A673 (cell line): ENCODE measurements at regions not wholly inside any gene's neighbourhood (a gene's known extent, or its start where the extent isn't known, plus 50 kb on each side); places are given as distances from the start of the nearest gene placed in this dataset.

Experiments used
- BruUV-seq: library from RNA; stranded (reverse); fragments of 400-500 nt; replicated peaks from 2 replicates; lab custom pipeline; 2021; lab: Mats Ljungman, UMichigan
- CTCF ChIA-PET: fragments of 300-600 bp; sonication (Branson Sonifier 250); formaldehyde crosslinking; loops from one replicate; lab custom pipeline; 2022; ENCODE audit warnings: antibody characterized with exemption; lab: Charles Lee
- POLR2A ChIA-PET: fragments of 300-600 bp; sonication (Branson Sonifier 250); formaldehyde crosslinking; loops from one replicate; lab custom pipeline; 2022; ENCODE audit warnings: antibody characterized with exemption; ENCODE audit not compliant: low non-redundant PET; lab: Charles Lee
- DNase-seq: peaks from one replicate; pipeline ENCODE4 v3.0.0-alpha.2; 2015; ENCODE audit warnings: low spot score
- H3K27ac ChIP-seq: fragments of 200-600 bp; sonication (generic); 2 replicates; pipeline ENCODE4 v1.5.1; 2016; ENCODE audit warnings: mixed run types, low read depth, mild to moderate bottlenecking, mixed read lengths, antibody characterized with exemption, low read length; ENCODE audit not compliant: poor library complexity, severe bottlenecking
- H3K27me3 ChIP-seq: fragments of 200-600 bp; sonication (generic); replicated peaks from 2 replicates; pipeline ENCODE4 v1.6.1; 2017; ENCODE audit warnings: mixed run types, low read depth, mild to moderate bottlenecking, mixed read lengths, antibody characterized with exemption, low read length; ENCODE audit not compliant: insufficient read depth, poor library complexity
- H3K36me3 ChIP-seq: fragments of 200-600 bp; sonication (generic); 2 replicates; pipeline ENCODE4 v1.6.1; 2016; ENCODE audit warnings: mixed run types, mild to moderate bottlenecking, mixed read lengths, antibody characterized with exemption, low read length; ENCODE audit not compliant: insufficient read depth, poor library complexity, severe bottlenecking
- H3K4me1 ChIP-seq: fragments of 200-600 bp; sonication (generic); 2 replicates; pipeline ENCODE4 v1.6.1; 2017; ENCODE audit warnings: mixed run types, mild to moderate bottlenecking, mixed read lengths, antibody characterized with exemption, low read length; ENCODE audit not compliant: insufficient read depth, poor library complexity, severe bottlenecking
- H3K4me3 ChIP-seq: fragments of 200-600 bp; sonication (generic); 2 replicates; pipeline ENCODE4 v1.5.1; 2016; ENCODE audit warnings: low read depth, mixed run types, mild to moderate bottlenecking, mixed read lengths, low read length; ENCODE audit not compliant: poor library complexity, severe bottlenecking
- H3K9me3 ChIP-seq: fragments of 200-600 bp; sonication (generic); 2 replicates; pipeline ENCODE4 v1.6.1; 2016; ENCODE audit warnings: mixed run types, low read depth, mild to moderate bottlenecking, mixed read lengths, antibody characterized with exemption, low read length; ENCODE audit not compliant: poor library complexity, severe bottlenecking
- EZH2 ChIP-seq: fragments of 200-600 bp; sonication (generic); IDR thresholded peaks from 2 replicates; pipeline ENCODE4 v1.6.1; 2017; ENCODE audit warnings: borderline replicate concordance, low read depth, mild to moderate bottlenecking, mixed read lengths, antibody characterized with exemption, low read length; ENCODE audit not compliant: poor library complexity, severe bottlenecking
- intact Hi-C: fragments of 100-400 bp; cut with micrococcal nuclease; formaldehyde crosslinking; loops from one replicate; pipeline ENCODE4 v1.10.0; 2022; ENCODE audit not compliant: unreplicated experiment
- TF ChIP-seq, protein P1 (sequence below): fragments of 300-800, 200-600 bp; sonication (generic); conservative IDR thresholded peaks from 2 replicates; pipeline ENCODE4 v1.5.1; 2017; ENCODE audit warnings: low read depth, mild to moderate bottlenecking, antibody characterized with exemption, low read length, moderate library complexity, mixed read lengths

DNA sequence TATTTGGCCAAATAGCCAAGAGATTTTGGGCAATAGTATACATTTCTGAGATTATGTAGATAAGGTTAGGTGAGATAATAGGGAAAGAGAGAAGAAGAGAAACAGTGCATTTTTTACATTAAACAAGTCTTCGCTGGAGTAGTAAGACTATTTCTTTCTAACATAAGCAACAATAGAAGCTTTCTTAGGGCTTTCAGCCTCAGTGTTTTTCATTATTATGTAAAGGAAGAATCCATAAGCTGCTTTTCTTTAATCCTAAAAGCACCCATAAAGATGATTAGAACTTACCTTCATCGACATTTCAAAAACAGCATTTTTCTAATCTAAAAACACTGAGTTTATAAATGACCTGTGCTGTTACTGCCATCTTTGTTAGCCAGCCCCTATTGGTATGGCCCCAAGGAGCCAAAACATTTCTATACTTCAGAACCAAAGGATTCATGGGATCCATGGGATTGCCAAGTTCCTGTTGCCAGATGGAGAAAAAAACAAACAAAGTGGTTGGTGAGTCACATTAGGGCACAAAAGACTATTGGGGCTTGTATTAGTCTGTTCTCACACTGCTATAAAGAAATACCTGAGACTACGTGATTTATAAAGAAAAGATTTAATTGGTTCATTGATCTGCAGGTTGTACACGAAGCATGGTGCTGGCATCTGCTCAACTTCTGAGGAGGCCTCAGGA, 88.2 kb downstream of the SCG2 start:
- H3K4me3 ChIP-seq: no peak overlapping the region
- BruUV-seq: no TSS peak
- no peaks in the 10 kb centered on the region for H3K36me3 ChIP-seq
- intact Hi-C loops: no loop called here
- no peaks in the 10 kb centered on the region for H3K27me3 ChIP-seq
- POLR2A ChIA-PET: no interaction called here
- H3K27ac ChIP-seq: no peak overlapping the region
- CTCF ChIA-PET: no interaction called here
- H3K4me1 ChIP-seq: no peaks in the 10 kb centered on the region
- DNase-seq: no peak
- TF ChIP-seq, protein P1, sequence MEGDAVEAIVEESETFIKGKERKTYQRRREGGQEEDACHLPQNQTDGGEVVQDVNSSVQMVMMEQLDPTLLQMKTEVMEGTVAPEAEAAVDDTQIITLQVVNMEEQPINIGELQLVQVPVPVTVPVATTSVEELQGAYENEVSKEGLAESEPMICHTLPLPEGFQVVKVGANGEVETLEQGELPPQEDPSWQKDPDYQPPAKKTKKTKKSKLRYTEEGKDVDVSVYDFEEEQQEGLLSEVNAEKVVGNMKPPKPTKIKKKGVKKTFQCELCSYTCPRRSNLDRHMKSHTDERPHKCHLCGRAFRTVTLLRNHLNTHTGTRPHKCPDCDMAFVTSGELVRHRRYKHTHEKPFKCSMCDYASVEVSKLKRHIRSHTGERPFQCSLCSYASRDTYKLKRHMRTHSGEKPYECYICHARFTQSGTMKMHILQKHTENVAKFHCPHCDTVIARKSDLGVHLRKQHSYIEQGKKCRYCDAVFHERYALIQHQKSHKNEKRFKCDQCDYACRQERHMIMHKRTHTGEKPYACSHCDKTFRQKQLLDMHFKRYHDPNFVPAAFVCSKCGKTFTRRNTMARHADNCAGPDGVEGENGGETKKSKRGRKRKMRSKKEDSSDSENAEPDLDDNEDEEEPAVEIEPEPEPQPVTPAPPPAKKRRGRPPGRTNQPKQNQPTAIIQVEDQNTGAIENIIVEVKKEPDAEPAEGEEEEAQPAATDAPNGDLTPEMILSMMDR: no peak
- TF ChIP-seq EZH2: no peak
- H3K9me3 ChIP-seq: no peaks in the 10 kb centered on the region

- Histone ChIP-seq H3K9me3 (no peaks in the 10 kb centered on the region), H3K27ac (no peak overlapping the region), H3K4me3 (no peak overlapping the region), H3K36me3 (no peaks in the 10 kb centered on the region), H3K4me1 (no peaks in the 10 kb centered on the region), H3K27me3 (no peaks in the 10 kb centered on the region)
- no TSS peak for BruUV-seq
- intact Hi-C loops: no loop called here
- no peak for DNase-seq
- ChIA-PET POLR2A (no interaction called here), CTCF (no interaction called here)
- TF ChIP-seq EZH2: no peak
- TF ChIP-seq, protein P1: no peak
Measured at GRCh38 chr2:223519471-223519870, 82.7 kb downstream of the SCG2 start.

DNA sequence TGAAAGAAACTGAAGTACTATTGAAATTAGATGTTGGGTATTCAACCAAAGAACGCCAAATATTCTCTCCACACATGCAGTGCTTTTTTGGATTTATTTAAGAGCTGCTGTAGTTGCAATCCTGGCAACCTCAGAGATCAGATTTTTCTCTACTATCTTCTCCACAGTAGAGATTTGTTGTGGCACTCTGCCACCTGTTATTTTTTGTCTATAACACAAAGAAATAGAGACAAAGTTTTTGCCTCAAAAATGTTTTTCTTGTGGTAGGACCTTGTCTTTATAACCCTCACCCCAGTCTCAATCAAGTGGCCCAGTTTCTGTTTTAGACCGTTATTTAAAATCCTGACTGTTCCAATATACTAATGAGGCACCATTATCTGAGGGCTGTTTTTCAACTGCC, 79.4 kb downstream of the SCG2 start:
- DNase-seq: no peak
- ChIA-PET CTCF (no interaction called here), POLR2A (no interaction called here)
- no peaks in the 10 kb centered on the region for H3K4me1 ChIP-seq
- no TSS peak for BruUV-seq
- TF ChIP-seq, protein P1: no peak
- TF ChIP-seq EZH2: no peak
- H3K27me3 ChIP-seq: no peaks in the 10 kb centered on the region
- H3K4me3 ChIP-seq: no peak overlapping the region
- no peaks in the 10 kb centered on the region for H3K36me3 ChIP-seq
- H3K27ac ChIP-seq: no peak overlapping the region
- intact Hi-C loops: no loop called here
- H3K9me3 ChIP-seq: no peaks in the 10 kb centered on the region
